HCT116 (cell line): ENCODE measurements at regions not wholly inside any gene's neighbourhood (a gene's known extent, or its start where the extent isn't known, plus 50 kb on each side); places are given as distances from the start of the nearest gene placed in this dataset.

ENCODE experiments used
- ATAC-seq: fragments of 200-7000 bp; cut with Tn5 transposase; 2 replicates; pipeline ENCODE4 v1.9.1; 2020; ENCODE audit warnings: mild to moderate bottlenecking, moderate library complexity
- BruUV-seq: library from RNA; stranded (reverse); fragments of 400-500 nt; replicated peaks from 2 replicates; lab custom pipeline; 2021; lab: Mats Ljungman, UMichigan
- CTCF ChIA-PET: fragments of 300-600 bp; sonication (Branson Sonifier 250); formaldehyde crosslinking; loops from one replicate; lab custom pipeline; 2021; ENCODE audit warnings: antibody characterized with exemption; lab: Charles Lee
- POLR2A ChIA-PET: fragments of 300-600, 350-600 bp; sonication (Branson Sonifier 250); formaldehyde crosslinking; loops from one replicate; lab custom pipeline; 2021; ENCODE audit warnings: antibody characterized with exemption; lab: Charles Lee
- RAD21 ChIA-PET, 2 experiments: fragments of 300-600 bp; sonication (Branson Sonifier 250); formaldehyde crosslinking; loops; one replicate each; lab custom pipeline; 2023; ENCODE audit warnings: low total read pairs in 2 of 2; ENCODE audit not compliant: uncharacterized antibody in 2 of 2, unreplicated experiment in 2 of 2, low non-redundant PET in 1 of 2; lab: Charles Lee
- DNase-seq: peaks from one replicate; pipeline ENCODE4 v3.0.0-alpha.2; 2010; ENCODE audit warnings: low read depth, low spot score
- H2AFZ ChIP-seq: fragments of 200-600 bp; shearing (Covaris generic), sonication (generic); 2 replicates; pipeline ENCODE4 v1.6.1; 2017; ENCODE audit warnings: low read depth, mixed run types, mixed read lengths, antibody characterized with exemption, low read length; ENCODE audit not compliant: poor library complexity, severe bottlenecking
- H3K27ac ChIP-seq: 2 replicates; pipeline ENCODE4 v1.5.1; 2012; ENCODE audit warnings: low read depth, low read length
- H3K27me3 ChIP-seq: fragments of 200-600 bp; sonication (generic); 2 replicates; pipeline ENCODE4 v1.6.1; 2016; ENCODE audit warnings: mixed run types, low read length, mixed read lengths; ENCODE audit not compliant: insufficient read depth
- H3K36me3 ChIP-seq, 2 experiments: fragments of 200-500 bp in 1 of 2; fragments of 200-600 bp in 1 of 2; sonication (Bioruptor generic) in 1 of 2; sonication (generic) in 1 of 2; 2 replicates each; pipeline versions ENCODE4 v1.5.1 to v1.6.1; 2014 to 2016; ENCODE audit warnings: low read length in 2 of 2, inconsistent platforms in 1 of 2, mixed read lengths in 1 of 2, mixed run types in 1 of 2; ENCODE audit not compliant: insufficient read depth in 2 of 2, control insufficient read depth in 1 of 2
- H3K4me1 ChIP-seq, 2 experiments: fragments of 200-600 bp in 1 of 2; sonication (generic) in 1 of 2; 2 replicates each; pipeline versions ENCODE4 v1.5.1 to v1.6.1; 2012 to 2017; ENCODE audit warnings: low read length in 2 of 2, inconsistent platforms in 1 of 2, mild to moderate bottlenecking in 1 of 2, mixed read lengths in 1 of 2, mixed run types in 1 of 2, moderate library complexity in 1 of 2; ENCODE audit not compliant: insufficient read depth in 2 of 2, control insufficient read depth in 1 of 2
- H3K4me2 ChIP-seq: fragments of 200-600 bp; sonication (generic); 2 replicates; pipeline ENCODE4 v1.6.1; 2017; ENCODE audit warnings: mixed run types, low read length, mixed read lengths
- H3K4me3 ChIP-seq, 2 experiments: fragments of 200-600 bp in 1 of 2; sonication (generic) in 1 of 2; replicated peaks in 1 of 2; 2 replicates each; pipeline ENCODE4 v1.5.1; 2011 to 2016; ENCODE audit warnings: low read length in 2 of 2, control low read depth in 1 of 2, low read depth in 1 of 2, mild to moderate bottlenecking in 1 of 2, mixed read lengths in 1 of 2, mixed run types in 1 of 2
- H3K79me2 ChIP-seq: fragments of 200-600 bp; sonication (generic); 2 replicates; pipeline ENCODE4 v1.6.1; 2017; ENCODE audit warnings: mild to moderate bottlenecking, mixed run types, low read length, moderate library complexity, mixed read lengths; ENCODE audit not compliant: insufficient read depth
- H3K9ac ChIP-seq: fragments of 200-600 bp; sonication (generic); 2 replicates; pipeline ENCODE4 v1.6.1; 2016; ENCODE audit warnings: low read length, mixed read lengths
- H3K9me2 ChIP-seq: fragments of 200-600 bp; sonication (generic), shearing (Covaris generic); 2 replicates; pipeline ENCODE4 v1.6.1; 2017; ENCODE audit warnings: mixed run types, mild to moderate bottlenecking, moderate library complexity; ENCODE audit not compliant: insufficient read depth
- H3K9me3 ChIP-seq, 2 experiments: fragments of 200-500 bp in 1 of 2; fragments of 200-600 bp in 1 of 2; sonication (Bioruptor generic) in 1 of 2; sonication (generic) in 1 of 2; 2 replicates each; pipeline ENCODE4 v1.6.1; 2014 to 2017; ENCODE audit warnings: low read length in 2 of 2, mixed read lengths in 2 of 2, inconsistent platforms in 1 of 2, low read depth in 1 of 2, mild to moderate bottlenecking in 1 of 2, mixed run types in 1 of 2, moderate library complexity in 1 of 2; ENCODE audit not compliant: control insufficient read depth in 1 of 2, insufficient read depth in 1 of 2
- H4K20me1 ChIP-seq: fragments of 200-600 bp; sonication (generic), shearing (Covaris generic); 2 replicates; pipeline ENCODE4 v1.6.1; 2017; ENCODE audit warnings: mixed run types, mild to moderate bottlenecking, moderate library complexity; ENCODE audit not compliant: insufficient read depth
- ATF3 ChIP-seq: IDR thresholded peaks from 2 replicates; pipeline ENCODE4 v1.6.1; 2012
- CBX3 ChIP-seq: IDR thresholded peaks from 2 replicates; pipeline ENCODE4 v1.6.1; 2012; ENCODE audit warnings: low read depth
- CEBPB ChIP-seq: IDR thresholded peaks from 2 replicates; pipeline ENCODE4 v1.6.1; 2012; ENCODE audit warnings: low read depth
- EGR1 ChIP-seq: IDR thresholded peaks from 2 replicates; pipeline ENCODE4 v1.6.1; 2012; ENCODE audit warnings: low read depth
- ELF1 ChIP-seq: IDR thresholded peaks from 2 replicates; pipeline ENCODE4 v1.6.1; 2012; ENCODE audit warnings: low read depth, borderline replicate concordance
- EZH2 ChIP-seq: fragments of 200-600 bp; sonication (generic); IDR thresholded peaks from 2 replicates; pipeline ENCODE4 v1.6.1; 2017; ENCODE audit warnings: antibody characterized with exemption, mixed run types
- EZH2phosphoT487 ChIP-seq: fragments of 200-600 bp; IDR thresholded peaks from 2 replicates; pipeline ENCODE4 v1.6.1; 2018; ENCODE audit warnings: antibody characterized with exemption, borderline replicate concordance
- FOSL1 ChIP-seq: IDR thresholded peaks from 2 replicates; pipeline ENCODE4 v1.6.1; 2012; ENCODE audit warnings: low read depth
- JUND ChIP-seq: IDR thresholded peaks from 2 replicates; pipeline ENCODE4 v1.6.1; 2012
- MAX ChIP-seq: IDR thresholded peaks from 2 replicates; pipeline ENCODE4 v1.6.1; 2012
- POLR2A ChIP-seq: IDR thresholded peaks from 2 replicates; pipeline ENCODE4 v1.7.0; 2011; ENCODE audit warnings: borderline replicate concordance; ENCODE audit not compliant: insufficient read depth, insufficient read length; ENCODE audit errors: extremely low read depth
- POLR2AphosphoS5 ChIP-seq: IDR thresholded peaks from 2 replicates; pipeline ENCODE4 v1.6.1; 2011; ENCODE audit warnings: mild to moderate bottlenecking, low read depth, low read length, moderate library complexity
- RAD21 ChIP-seq: IDR thresholded peaks from 2 replicates; pipeline ENCODE4 v1.6.1; 2012; ENCODE audit warnings: low read depth, mild to moderate bottlenecking
- SIN3A ChIP-seq: IDR thresholded peaks from 2 replicates; pipeline ENCODE4 v1.6.1; 2012; ENCODE audit warnings: low read depth
- SP1 ChIP-seq: IDR thresholded peaks from 2 replicates; pipeline ENCODE4 v1.6.1; 2012; ENCODE audit warnings: low read depth
- SRF ChIP-seq: IDR thresholded peaks from 2 replicates; pipeline ENCODE4 v1.6.1; 2012; ENCODE audit warnings: low read depth
- ZNF274 ChIP-seq: fragments of 200-500 bp; sonication (Bioruptor generic); IDR thresholded peaks from 2 replicates; pipeline ENCODE4 v1.6.1; 2014; ENCODE audit warnings: mild to moderate bottlenecking, low read depth, low read length, inconsistent platforms
- intact Hi-C: fragments of 100-400 bp; cut with micrococcal nuclease; formaldehyde crosslinking; loops from 2 replicates; pipeline ENCODE4 v1.10.0; 2022
- TF ChIP-seq, protein P1 (sequence below), 3 experiments: fragments of 200-600 bp in 1 of 3; sonication (generic) in 1 of 3; IDR thresholded peaks in 2 of 3; conservative IDR thresholded peaks in 1 of 3; 2 replicates each; pipeline ENCODE4 v1.5.1; 2012 to 2017; ENCODE audit warnings: low read depth in 2 of 3, low read length in 2 of 3, antibody characterized with exemption in 1 of 3, borderline replicate concordance in 1 of 3, control low read depth in 1 of 3, mild to moderate bottlenecking in 1 of 3, mixed read lengths in 1 of 3, mixed run types in 1 of 3, moderate library complexity in 1 of 3; ENCODE audit not compliant: insufficient read depth in 1 of 3
- TF ChIP-seq, protein P2 (sequence below): IDR thresholded peaks from 2 replicates; pipeline ENCODE4 v1.6.1; 2012; ENCODE audit warnings: low read depth

DNA sequence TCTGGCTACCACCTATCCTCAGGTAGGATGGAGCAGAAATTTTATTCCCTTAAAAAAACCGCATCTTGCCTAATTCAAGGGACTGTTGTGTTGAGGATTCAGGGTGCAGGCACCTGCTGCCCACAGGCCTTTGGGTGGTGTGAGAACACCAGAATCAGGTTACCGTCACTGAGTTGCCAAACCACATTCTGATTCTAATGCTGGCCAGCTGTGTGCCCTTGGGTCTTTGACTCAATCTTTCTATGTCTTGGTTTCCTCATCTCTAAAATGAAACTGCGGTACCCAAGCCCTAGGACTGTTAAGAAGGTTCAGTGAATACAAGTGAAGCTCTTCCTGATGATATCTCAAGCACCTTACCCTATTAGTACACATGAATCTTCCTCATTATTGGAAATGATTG lies 827.3 kb downstream of the DHX35 start:
- ChIA-PET RAD21 (no interaction called here), POLR2A (no interaction called here), CTCF (no interaction called here)
- DNase-seq: no peak
- Histone ChIP-seq H3K36me3 (no peaks in the 10 kb centered on the region), H3K9me3 (peaks cover 8 to 25% of the 10 kb centered on the region in 2 experiments; a peak in 2 of 4 replicates), H3K79me2 (no peaks in the 10 kb centered on the region), H3K27me3 (no peaks in the 10 kb centered on the region), H4K20me1 (no peaks in the 10 kb centered on the region), H3K9me2 (no peaks in the 10 kb centered on the region), H3K4me3 (no peak overlapping the region), H3K4me1 (no peaks in the 10 kb centered on the region), H3K27ac (no peak overlapping the region), H3K9ac (no peak overlapping the region), H3K4me2 (no peak overlapping the region), H2AFZ (no peak overlapping the region)
- intact Hi-C loops: no loop called here
- no peak for TF ChIP-seq CEBPB
- no peak for TF ChIP-seq MAX
- no peak for TF ChIP-seq SRF
- TF ChIP-seq EZH2: no peak
- TF ChIP-seq POLR2A: no peak
- no peak for TF ChIP-seq JUND
- no peak for TF ChIP-seq SIN3A
- no peak for TF ChIP-seq CBX3
- no peak for TF ChIP-seq ELF1
- no peak for TF ChIP-seq EZH2phosphoT487
- TF ChIP-seq ATF3: no peak
- no peak for TF ChIP-seq RAD21
- no peak for TF ChIP-seq SP1
- no peak for TF ChIP-seq ZNF274
- TF ChIP-seq FOSL1: no peak
- TF ChIP-seq POLR2AphosphoS5: no peak
- TF ChIP-seq, protein P1, sequence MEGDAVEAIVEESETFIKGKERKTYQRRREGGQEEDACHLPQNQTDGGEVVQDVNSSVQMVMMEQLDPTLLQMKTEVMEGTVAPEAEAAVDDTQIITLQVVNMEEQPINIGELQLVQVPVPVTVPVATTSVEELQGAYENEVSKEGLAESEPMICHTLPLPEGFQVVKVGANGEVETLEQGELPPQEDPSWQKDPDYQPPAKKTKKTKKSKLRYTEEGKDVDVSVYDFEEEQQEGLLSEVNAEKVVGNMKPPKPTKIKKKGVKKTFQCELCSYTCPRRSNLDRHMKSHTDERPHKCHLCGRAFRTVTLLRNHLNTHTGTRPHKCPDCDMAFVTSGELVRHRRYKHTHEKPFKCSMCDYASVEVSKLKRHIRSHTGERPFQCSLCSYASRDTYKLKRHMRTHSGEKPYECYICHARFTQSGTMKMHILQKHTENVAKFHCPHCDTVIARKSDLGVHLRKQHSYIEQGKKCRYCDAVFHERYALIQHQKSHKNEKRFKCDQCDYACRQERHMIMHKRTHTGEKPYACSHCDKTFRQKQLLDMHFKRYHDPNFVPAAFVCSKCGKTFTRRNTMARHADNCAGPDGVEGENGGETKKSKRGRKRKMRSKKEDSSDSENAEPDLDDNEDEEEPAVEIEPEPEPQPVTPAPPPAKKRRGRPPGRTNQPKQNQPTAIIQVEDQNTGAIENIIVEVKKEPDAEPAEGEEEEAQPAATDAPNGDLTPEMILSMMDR (IDR thresholded peaks at IDR 0.05 in 2 of 3, conservative IDR thresholded peaks at IDR 0.05 in 1 of 3; ENCODE audit: borderline replicate concordance in 1 of 3, insufficient read depth in 1 of 3, low read depth in 2 of 3, low read length in 2 of 3): no peak
- TF ChIP-seq, protein P2, sequence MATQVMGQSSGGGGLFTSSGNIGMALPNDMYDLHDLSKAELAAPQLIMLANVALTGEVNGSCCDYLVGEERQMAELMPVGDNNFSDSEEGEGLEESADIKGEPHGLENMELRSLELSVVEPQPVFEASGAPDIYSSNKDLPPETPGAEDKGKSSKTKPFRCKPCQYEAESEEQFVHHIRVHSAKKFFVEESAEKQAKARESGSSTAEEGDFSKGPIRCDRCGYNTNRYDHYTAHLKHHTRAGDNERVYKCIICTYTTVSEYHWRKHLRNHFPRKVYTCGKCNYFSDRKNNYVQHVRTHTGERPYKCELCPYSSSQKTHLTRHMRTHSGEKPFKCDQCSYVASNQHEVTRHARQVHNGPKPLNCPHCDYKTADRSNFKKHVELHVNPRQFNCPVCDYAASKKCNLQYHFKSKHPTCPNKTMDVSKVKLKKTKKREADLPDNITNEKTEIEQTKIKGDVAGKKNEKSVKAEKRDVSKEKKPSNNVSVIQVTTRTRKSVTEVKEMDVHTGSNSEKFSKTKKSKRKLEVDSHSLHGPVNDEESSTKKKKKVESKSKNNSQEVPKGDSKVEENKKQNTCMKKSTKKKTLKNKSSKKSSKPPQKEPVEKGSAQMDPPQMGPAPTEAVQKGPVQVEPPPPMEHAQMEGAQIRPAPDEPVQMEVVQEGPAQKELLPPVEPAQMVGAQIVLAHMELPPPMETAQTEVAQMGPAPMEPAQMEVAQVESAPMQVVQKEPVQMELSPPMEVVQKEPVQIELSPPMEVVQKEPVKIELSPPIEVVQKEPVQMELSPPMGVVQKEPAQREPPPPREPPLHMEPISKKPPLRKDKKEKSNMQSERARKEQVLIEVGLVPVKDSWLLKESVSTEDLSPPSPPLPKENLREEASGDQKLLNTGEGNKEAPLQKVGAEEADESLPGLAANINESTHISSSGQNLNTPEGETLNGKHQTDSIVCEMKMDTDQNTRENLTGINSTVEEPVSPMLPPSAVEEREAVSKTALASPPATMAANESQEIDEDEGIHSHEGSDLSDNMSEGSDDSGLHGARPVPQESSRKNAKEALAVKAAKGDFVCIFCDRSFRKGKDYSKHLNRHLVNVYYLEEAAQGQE: no peak
- TF ChIP-seq EGR1: no peak
- ATAC-seq: no peak
- no TSS peak for BruUV-seq
